ENCODE measurements at regions not wholly inside any gene's neighbourhood (a gene's known extent, or its start where the extent isn't known, plus 50 kb on each side); places are given as distances from the start of the nearest gene placed in this dataset.

- TF ChIP-seq CTCF (IDR thresholded peaks at IDR 0.05; ENCODE audit: low read depth, low read length) = no peak
- no peak overlapping the region for H3K4me3 ChIP-seq (ENCODE audit: low read depth, low read length)
Observed at GRCh38 chr10:78531088-78531487, 497.4 kb downstream of the RPS24 start.

GRCh38 chr10:78532480-78533042 lies 498.9 kb downstream of the RPS24 start:
- no peak for TF ChIP-seq CTCF (IDR thresholded peaks at IDR 0.05; ENCODE audit: low read depth, low read length)
- H3K4me3 ChIP-seq (ENCODE audit: low read depth, low read length) = no peak overlapping the region

DNA sequence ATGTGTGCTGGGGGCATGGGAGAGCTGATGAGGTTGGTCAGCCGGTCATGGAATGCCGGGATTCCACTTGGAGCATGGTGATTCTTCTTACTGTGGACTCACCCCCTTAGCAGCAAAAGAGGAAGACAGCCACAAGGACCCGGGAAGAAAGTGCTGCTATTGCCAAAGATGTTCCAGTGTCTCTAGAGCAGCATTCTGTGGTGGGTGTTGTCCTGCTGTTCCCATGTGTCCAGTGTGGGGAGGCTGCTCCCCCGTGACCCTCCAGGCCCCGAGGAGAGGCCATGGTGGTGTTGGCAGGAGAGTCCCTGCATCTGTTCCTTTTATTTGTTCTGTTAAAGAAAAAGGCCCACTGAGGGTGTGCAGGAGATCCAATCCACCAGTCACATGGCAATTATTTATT lies 499.4 kb downstream of the RPS24 start:
- no peak for TF ChIP-seq CTCF (IDR thresholded peaks at IDR 0.05; ENCODE audit: low read depth, low read length)

GRCh38 chr10:78533776-78534175 lies 500.1 kb downstream of the RPS24 start:
- TF ChIP-seq CTCF (IDR thresholded peaks at IDR 0.05; ENCODE audit: low read depth, low read length) = no peak

More for the DNA sequence above, 499.4 kb downstream of the RPS24 start:
- H3K4me3 ChIP-seq (ENCODE audit: low read depth, low read length) = no peak overlapping the region

DNA sequence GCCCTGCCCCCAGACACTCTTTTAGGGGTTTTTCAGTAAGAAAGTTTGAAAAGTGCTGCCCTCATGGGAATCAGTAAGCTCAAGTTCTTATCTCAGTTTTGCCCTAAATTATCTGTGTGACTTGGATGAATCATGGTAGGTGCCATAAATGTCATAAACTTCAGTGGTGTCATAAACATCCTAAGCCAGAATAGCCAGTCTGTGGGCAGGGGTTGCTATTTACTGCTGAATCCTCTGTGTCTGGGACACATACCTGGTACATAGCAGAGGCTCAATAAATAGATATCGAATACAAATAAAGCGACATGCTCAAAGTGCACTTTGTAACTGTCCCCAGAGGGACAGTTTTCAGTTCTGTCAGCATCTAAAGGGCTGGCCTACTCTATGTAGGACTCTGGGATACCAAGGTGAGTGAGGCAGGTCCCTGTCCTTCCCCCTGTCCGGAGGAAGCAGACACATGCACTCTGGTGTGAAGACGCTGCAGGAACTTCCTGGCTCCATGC lies 502.1 kb downstream of the RPS24 start:
- H3K4me3 ChIP-seq (ENCODE audit: low read depth, low read length) = no peak overlapping the region

More at GRCh38 chr10:78533776-78534175, 500.1 kb downstream of the RPS24 start:
- no peak overlapping the region for H3K4me3 ChIP-seq (ENCODE audit: low read depth, low read length)

DNA sequence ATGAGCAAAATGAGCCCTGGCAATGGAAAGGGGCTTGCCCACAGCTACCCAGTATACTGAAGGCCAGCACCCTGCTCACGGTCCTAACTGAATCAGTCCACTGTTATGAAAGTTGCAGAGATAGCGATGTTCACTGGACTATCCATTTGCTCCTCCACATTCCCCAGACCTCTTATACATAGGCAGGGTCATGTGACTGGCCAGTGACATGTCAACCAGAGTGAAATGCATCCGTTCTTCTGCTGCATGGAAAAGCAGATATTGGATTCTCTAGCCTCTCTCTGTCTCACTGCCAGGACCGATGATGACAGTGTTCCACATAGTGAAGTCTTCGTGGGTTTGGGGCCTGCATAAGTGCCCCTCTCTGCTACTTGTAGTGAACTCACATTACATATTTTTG lies 503.4 kb downstream of the RPS24 start:
- TF ChIP-seq CTCF (IDR thresholded peaks at IDR 0.05; ENCODE audit: low read depth, low read length) = no peak
- H3K4me3 ChIP-seq (ENCODE audit: low read depth, low read length) = no peak overlapping the region

More for the DNA sequence above, 502.1 kb downstream of the RPS24 start:
- TF ChIP-seq CTCF (IDR thresholded peaks at IDR 0.05; ENCODE audit: low read depth, low read length) = no peak

DNA sequence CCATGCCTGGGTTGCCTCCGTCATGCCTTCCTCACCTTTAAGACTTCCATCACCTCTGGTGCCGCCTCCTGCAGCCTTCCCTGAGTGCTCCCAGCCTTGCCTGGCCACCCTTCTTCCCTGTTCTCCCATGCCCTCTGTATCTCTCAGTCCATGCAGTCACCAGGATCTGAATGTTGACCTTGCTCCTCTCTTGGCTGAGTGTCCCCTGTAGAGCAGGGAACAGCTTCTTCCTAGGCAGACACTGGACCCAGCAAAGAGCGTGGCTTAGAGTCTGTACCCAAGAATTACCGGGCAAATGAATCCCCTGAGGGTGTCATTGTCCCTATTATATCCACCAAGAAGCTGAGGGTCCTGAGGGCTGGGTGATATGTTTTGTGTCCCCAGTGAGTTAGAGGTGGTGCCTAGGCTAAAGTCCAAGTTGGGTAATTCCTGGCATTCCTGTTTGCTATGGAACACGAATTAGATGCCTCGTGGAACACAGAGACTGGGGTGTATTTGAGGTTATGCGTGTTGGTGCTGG lies 505.6 kb downstream of the RPS24 start:
- TF ChIP-seq CTCF (IDR thresholded peaks at IDR 0.05; ENCODE audit: low read depth, low read length) = no peak
- H3K4me3 ChIP-seq (ENCODE audit: low read depth, low read length) = no peak overlapping the region
